NB4 (cell line): ENCODE measurements at regions not wholly inside any gene's neighbourhood (a gene's known extent, or its start where the extent isn't known, plus 50 kb on each side); places are given as distances from the start of the nearest gene placed in this dataset.

Source experiments
- DNase-seq: peaks from one replicate; pipeline ENCODE4 v3.0.0; 2010; ENCODE audit warnings: low read depth
- H3K4me3 ChIP-seq: one replicate; pipeline ENCODE4 v1.5.1; 2011; ENCODE audit warnings: mild to moderate bottlenecking, low read depth, low read length, moderate library complexity
- MYC ChIP-seq: IDR thresholded peaks from 2 replicates; pipeline ENCODE4 v1.6.1; 2011; ENCODE audit warnings: low read depth, low read length
- POLR2A ChIP-seq: IDR thresholded peaks from 2 replicates; pipeline ENCODE4 v1.6.1; 2011; ENCODE audit warnings: mild to moderate bottlenecking; ENCODE audit not compliant: insufficient read length; ENCODE audit errors: extremely low read depth
- TF ChIP-seq, protein P1 (sequence below): IDR thresholded peaks from 2 replicates; pipeline ENCODE4 v1.6.1; 2011; ENCODE audit warnings: low read depth, low read length
- TF ChIP-seq, protein P2 (sequence below): IDR thresholded peaks from one replicate; pipeline ENCODE4 v1.5.1; 2012; ENCODE audit warnings: low read depth, low read length

DNA sequence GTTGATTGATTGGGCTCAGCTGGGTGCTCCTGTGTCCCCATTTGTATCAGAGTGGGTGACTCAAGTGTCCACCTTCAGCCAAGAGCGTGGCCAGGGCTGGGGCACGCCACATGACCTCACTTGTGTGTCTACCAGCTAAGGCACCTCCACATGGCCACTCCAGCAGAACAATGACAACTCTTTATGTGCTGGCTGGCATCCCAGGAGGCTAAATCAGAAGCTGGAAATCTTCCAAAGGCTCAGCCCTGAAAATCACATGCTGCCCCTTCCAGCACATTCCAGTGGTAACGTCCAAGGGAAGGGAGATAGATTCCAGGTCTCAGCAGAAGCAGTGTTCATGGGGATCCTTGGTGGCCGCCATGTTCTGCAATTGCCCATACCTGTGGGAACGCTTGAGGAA is 585.5 kb downstream of the AJAP1 start:
- no peak for DNase-seq
- TF ChIP-seq, protein P1, sequence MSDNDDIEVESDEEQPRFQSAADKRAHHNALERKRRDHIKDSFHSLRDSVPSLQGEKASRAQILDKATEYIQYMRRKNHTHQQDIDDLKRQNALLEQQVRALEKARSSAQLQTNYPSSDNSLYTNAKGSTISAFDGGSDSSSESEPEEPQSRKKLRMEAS, result no peak
- TF ChIP-seq, protein P2, sequence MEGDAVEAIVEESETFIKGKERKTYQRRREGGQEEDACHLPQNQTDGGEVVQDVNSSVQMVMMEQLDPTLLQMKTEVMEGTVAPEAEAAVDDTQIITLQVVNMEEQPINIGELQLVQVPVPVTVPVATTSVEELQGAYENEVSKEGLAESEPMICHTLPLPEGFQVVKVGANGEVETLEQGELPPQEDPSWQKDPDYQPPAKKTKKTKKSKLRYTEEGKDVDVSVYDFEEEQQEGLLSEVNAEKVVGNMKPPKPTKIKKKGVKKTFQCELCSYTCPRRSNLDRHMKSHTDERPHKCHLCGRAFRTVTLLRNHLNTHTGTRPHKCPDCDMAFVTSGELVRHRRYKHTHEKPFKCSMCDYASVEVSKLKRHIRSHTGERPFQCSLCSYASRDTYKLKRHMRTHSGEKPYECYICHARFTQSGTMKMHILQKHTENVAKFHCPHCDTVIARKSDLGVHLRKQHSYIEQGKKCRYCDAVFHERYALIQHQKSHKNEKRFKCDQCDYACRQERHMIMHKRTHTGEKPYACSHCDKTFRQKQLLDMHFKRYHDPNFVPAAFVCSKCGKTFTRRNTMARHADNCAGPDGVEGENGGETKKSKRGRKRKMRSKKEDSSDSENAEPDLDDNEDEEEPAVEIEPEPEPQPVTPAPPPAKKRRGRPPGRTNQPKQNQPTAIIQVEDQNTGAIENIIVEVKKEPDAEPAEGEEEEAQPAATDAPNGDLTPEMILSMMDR, result no peak
- no peak for TF ChIP-seq POLR2A
- no peak for TF ChIP-seq MYC
- no peak overlapping the region for H3K4me3 ChIP-seq

DNA sequence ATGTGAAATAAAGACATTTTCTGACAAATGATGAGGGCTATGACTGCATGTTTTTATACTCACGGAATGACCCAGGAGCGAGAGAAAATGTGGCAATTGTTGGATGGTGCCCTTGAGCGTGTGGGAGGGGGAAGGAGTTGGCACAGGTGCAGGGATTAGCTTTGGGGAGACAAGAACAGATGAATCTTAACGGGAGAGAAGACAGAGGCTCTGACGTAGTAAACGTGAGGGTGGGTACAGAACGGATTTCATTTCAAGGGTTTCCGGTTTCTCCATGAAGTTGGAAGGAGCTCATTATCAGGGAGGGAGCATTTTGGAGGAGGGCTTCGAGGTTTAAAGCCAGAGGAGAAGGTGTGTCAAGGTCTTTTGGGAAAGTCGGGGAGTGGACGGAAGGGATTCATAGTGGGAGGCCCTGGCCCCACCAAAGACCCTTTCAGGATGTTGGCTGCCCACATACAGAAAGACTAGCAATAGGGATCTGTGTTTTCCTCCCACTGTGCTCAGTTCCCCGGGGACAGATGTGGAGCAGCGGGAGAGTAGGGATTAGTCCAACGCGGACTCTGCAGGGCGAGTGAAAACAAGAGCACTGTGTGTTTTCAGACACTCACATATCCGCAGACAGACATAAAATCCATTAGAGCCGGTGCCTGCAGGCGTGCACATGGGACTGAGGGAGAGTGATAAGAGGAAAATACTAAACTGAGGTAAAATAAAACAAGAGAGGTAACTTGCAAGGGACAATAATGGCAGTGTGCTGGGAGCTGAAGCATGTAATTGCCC is 584.1 kb downstream of the AJAP1 start:
- no peak overlapping the region for H3K4me3 ChIP-seq
- TF ChIP-seq, protein P2, result no peak
- TF ChIP-seq POLR2A, result no peak
- TF ChIP-seq, protein P1, result no peak
- no peak for TF ChIP-seq MYC
- DNase-seq, result no peak

DNA sequence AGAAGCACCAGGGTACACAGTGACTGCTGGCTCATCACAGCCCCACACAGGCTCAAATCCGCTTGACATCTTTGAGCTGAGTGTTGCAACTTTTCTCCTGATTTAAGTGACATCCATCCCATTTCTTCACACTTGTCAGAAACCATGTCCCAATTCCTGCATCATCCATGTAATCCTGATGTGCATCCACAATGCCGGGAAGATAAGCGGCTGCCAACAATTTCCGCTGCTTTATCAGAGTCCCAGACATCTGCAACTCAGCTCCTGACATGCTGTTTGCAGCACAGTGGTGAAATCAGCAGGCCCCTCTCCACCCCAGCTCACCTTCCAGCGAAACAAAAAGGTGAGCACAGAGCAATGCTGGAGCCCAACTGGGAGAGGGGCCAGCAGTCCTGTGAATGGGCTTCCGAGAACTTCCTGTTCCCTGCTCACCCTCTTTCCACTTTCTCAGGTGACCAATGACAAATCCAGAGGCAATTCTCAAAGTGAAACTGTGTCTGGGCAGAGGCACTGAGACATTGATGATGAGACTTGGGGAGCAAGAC is 581.0 kb downstream of the AJAP1 start:
- TF ChIP-seq, protein P2, result no peak
- TF ChIP-seq MYC (no peak), POLR2A (no peak)
- TF ChIP-seq, protein P1, result no peak
- no peak for DNase-seq

DNA sequence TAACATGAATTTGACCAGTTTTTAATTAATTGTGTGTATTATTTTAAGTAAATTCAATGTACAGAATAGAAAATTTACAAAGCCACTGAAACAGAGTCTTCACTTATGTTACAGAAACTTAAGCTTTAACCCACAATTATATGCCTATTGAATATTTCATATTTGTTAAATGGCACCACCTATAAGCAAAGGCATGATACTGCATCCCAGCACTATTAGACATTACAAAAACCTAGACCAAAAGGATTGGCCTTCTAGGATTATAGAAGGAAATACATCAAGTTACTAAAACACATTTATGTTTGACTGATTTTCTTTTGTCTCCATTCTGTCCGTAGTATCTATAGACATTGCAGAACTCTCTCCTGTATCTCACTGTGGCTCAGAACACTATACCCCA is 578.1 kb downstream of the AJAP1 start:
- TF ChIP-seq, protein P1, result no peak
- TF ChIP-seq MYC, result no peak
- no peak for TF ChIP-seq POLR2A
- TF ChIP-seq, protein P2, result no peak
- DNase-seq, result no peak
- no peak overlapping the region for H3K4me3 ChIP-seq

More for the DNA sequence above, 581.0 kb downstream of the AJAP1 start:
- no peak overlapping the region for H3K4me3 ChIP-seq

DNA sequence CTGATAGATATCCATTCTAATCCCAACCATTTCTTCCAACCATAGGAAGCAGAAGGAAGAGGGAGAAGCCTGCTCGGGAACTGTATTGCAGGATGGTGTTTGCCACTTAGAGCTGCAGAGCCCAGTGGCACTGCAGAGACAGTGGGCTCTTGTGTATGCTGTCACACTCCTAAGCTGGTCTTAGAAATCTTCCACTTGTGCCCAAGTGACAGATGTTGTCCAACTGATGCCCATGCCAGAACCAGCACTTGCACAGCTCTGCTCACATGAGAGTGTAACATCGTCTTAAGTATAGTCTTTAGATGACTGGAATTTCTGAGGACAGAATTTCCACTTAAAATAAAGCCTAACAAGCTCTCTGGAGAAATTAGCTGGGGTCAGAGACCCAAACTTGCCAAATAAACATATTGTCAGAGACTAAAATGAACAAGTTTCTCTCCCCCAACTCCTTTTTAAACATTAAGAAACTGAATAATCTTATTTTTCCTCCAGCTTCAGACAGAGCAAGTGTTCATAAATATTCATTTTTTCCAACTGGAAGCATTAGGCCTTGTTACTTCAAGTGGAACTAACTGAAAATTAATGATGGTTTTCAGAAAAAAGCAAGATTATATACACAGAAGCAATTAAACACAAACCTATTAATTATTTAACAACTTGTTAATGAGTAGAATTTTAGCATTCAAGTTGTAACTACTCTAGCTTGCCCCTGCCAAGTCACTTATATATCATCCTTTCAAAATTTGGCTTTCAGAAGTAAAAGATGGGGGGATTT is 577.3 kb downstream of the AJAP1 start:
- TF ChIP-seq, protein P2, result no peak
- TF ChIP-seq, protein P1, result no peak
- no peak for TF ChIP-seq POLR2A
- no peak for TF ChIP-seq MYC
- no peak for DNase-seq

More for the DNA sequence above, 577.3 kb downstream of the AJAP1 start:
- no peak overlapping the region for H3K4me3 ChIP-seq
